MCF 10A (cell line): ENCODE measurements at regions not wholly inside any gene's neighbourhood (a gene's known extent, or its start where the extent isn't known, plus 50 kb on each side); places are given as distances from the start of the nearest gene placed in this dataset.
A peak's percentile ranks its signal among the peaks of the same experiment; 100 is the strongest.

Experiments used
- BruUV-seq: library from RNA; stranded (reverse); fragments of 400-500 nt; replicated peaks from 2 replicates; lab custom pipeline; 2021; lab: Mats Ljungman, UMichigan
- CTCF ChIA-PET: fragments of 300-600 bp; sonication (Branson Sonifier 250); formaldehyde crosslinking; extraction: SDS; loops from one replicate; lab custom pipeline; 2021; ENCODE audit warnings: antibody characterized with exemption, inconsistent platforms; lab: Yijun Ruan, JAX
- POLR2A ChIA-PET: fragments of 300-600, 350-650 bp; sonication (Branson Sonifier 250); formaldehyde crosslinking; extraction: SDS; loops from one replicate; lab custom pipeline; 2020; ENCODE audit warnings: antibody characterized with exemption, inconsistent platforms; lab: Yijun Ruan, JAX
- DNase-seq: peaks from one replicate; pipeline ENCODE4 v3.0.0-alpha.2; 2018; ENCODE audit not compliant: unreplicated experiment
- H3K27ac Mint-ChIP-seq: one replicate; pipeline ENCODE4 v1.8.0; 2022; ENCODE audit warnings: mild to moderate bottlenecking, low read depth, mixed read lengths; ENCODE audit not compliant: unreplicated experiment
- H3K27me3 Mint-ChIP-seq: one replicate; pipeline ENCODE4 v1.8.0; 2022; ENCODE audit warnings: mixed read lengths; ENCODE audit not compliant: insufficient read depth, unreplicated experiment
- H3K36me3 Mint-ChIP-seq: one replicate; pipeline ENCODE4 v1.8.0; 2022; ENCODE audit warnings: mild to moderate bottlenecking, moderate library complexity, mixed read lengths; ENCODE audit not compliant: insufficient read depth, unreplicated experiment
- H3K4me1 Mint-ChIP-seq: one replicate; pipeline ENCODE4 v1.8.0; 2022; ENCODE audit warnings: mixed read lengths; ENCODE audit not compliant: insufficient read depth, unreplicated experiment
- H3K4me3 Mint-ChIP-seq: one replicate; pipeline ENCODE4 v1.8.0; 2022; ENCODE audit warnings: mild to moderate bottlenecking, moderate library complexity, mixed read lengths; ENCODE audit not compliant: unreplicated experiment
- H3K9me3 Mint-ChIP-seq: one replicate; pipeline ENCODE4 v1.8.0; 2022; ENCODE audit warnings: mixed read lengths; ENCODE audit not compliant: unreplicated experiment
- CTCF ChIP-seq: fragments of 200-600 bp; IDR thresholded peaks from one replicate; pipeline ENCODE4 v1.8.0; 2022; ENCODE audit warnings: antibody characterized with exemption, mild to moderate bottlenecking; ENCODE audit not compliant: unreplicated experiment
- intact Hi-C: fragments of 100-400 bp; cut with micrococcal nuclease; formaldehyde crosslinking; loops from 2 replicates; pipeline ENCODE4 v1.14.1; 2022

GRCh38 chr5:29867155-29867554 lies 1326.3 kb upstream of the CDH6 start:
- intact Hi-C loops = no loop called here
- ChIA-PET POLR2A (no interaction called here), CTCF (interaction anchor here (0.7 kb wide), 1 partner anchor 199 kb away, joined by 3 read pairs; no protein-coding TSS in a partner anchor)
- BruUV-seq = no TSS peak
- Mint-ChIP-seq H3K9me3 (no peaks in the 10 kb centered on the region), H3K36me3 (no peaks in the 10 kb centered on the region), H3K27ac (no peak overlapping the region), H3K4me3 (no peak overlapping the region), H3K4me1 (peaks cover 6% of the 10 kb centered on the region), H3K27me3 (no peaks in the 10 kb centered on the region)
- no peak for TF ChIP-seq CTCF
- no peak for DNase-seq

- no peaks in the 10 kb centered on the region for H3K27me3 Mint-ChIP-seq
- intact Hi-C loops = no loop called here
- peak overlapping the region; percentile 14 for H3K27ac Mint-ChIP-seq
- no peak for TF ChIP-seq CTCF
- no peak overlapping the region for H3K4me3 Mint-ChIP-seq
- H3K36me3 Mint-ChIP-seq = no peaks in the 10 kb centered on the region
- peaks cover 14% of the 10 kb centered on the region for H3K4me1 Mint-ChIP-seq
- DNase-seq = peak; percentile 27
- peaks cover 7% of the 10 kb centered on the region for H3K9me3 Mint-ChIP-seq
- ChIA-PET POLR2A (interaction anchor here (0.6 to 1.3 kb wide), 2 partner anchors 776 to 1342 kb away, joined by 3 to 4 read pairs; no protein-coding TSS in a partner anchor), CTCF (no interaction called here)
- BruUV-seq = no TSS peak
Observed at GRCh38 chr5:29853711-29854220, 1339.7 kb upstream of the CDH6 start.

- Mint-ChIP-seq H3K27me3 (no peaks in the 10 kb centered on the region), H3K4me3 (no peak overlapping the region), H3K4me1 (peaks cover 14% of the 10 kb centered on the region), H3K36me3 (no peaks in the 10 kb centered on the region), H3K27ac (no peak overlapping the region), H3K9me3 (peaks cover 14% of the 10 kb centered on the region)
- no peak for TF ChIP-seq CTCF
- CTCF ChIA-PET = interaction anchor here (1.0 kb wide), 1 partner anchor 74 kb away, joined by 3 read pairs; no protein-coding TSS in a partner anchor
- no TSS peak for BruUV-seq
- POLR2A ChIA-PET = no interaction called here
- DNase-seq = no peak
- intact Hi-C loops = no loop called here
Observed at GRCh38 chr5:29852329-29852728, 1341.2 kb upstream of the CDH6 start.

- POLR2A ChIA-PET = no interaction called here
- Mint-ChIP-seq H3K4me3 (no peak overlapping the region), H3K9me3 (peaks cover 14% of the 10 kb centered on the region), H3K4me1 (no peaks in the 10 kb centered on the region), H3K27me3 (no peaks in the 10 kb centered on the region), H3K27ac (no peak overlapping the region), H3K36me3 (no peaks in the 10 kb centered on the region)
- DNase-seq = no peak
- intact Hi-C loops = no loop called here
- no TSS peak for BruUV-seq
- CTCF ChIA-PET = no interaction called here
- no peak for TF ChIP-seq CTCF
Observed at GRCh38 chr5:29845206-29845605, 1348.3 kb upstream of the CDH6 start.
